Limb (tissue), 2 donors: ENCODE measurements at regions not wholly inside any gene's neighbourhood (a gene's known extent, or its start where the extent isn't known, plus 50 kb on each side); places are given as distances from the start of the nearest gene placed in this dataset.
"Not testable (repeated sequence)": the region's sequence is repeated elsewhere in the genome, so short reads cannot be mapped to it uniquely, and the experiment has no call there.

Source experiments
- DNase-seq, 2 donors: peaks; one replicate each; pipeline ENCODE4 v3.0.0-alpha.2; 2016; ENCODE audit errors: extremely low spot score in 2 of 2

GRCh38 chr5:100694100-100694499, 158.9 kb downstream of the FAM174A start:
- no peak for DNase-seq

GRCh38 chr5:100697970-100698369, 162.8 kb downstream of the FAM174A start:
- DNase-seq = no peak

- DNase-seq = no peak
Observed at GRCh38 chr5:100706776-100707175, 171.6 kb downstream of the FAM174A start.

- DNase-seq = no peak
Observed at GRCh38 chr5:100708645-100709171, 173.5 kb downstream of the FAM174A start.

GRCh38 chr5:100709771-100710170, 174.6 kb downstream of the FAM174A start:
- DNase-seq = no peak

- not testable (repeated sequence) for DNase-seq
Observed at GRCh38 chr5:100714780-100715179, 179.6 kb downstream of the FAM174A start.

- no peak for DNase-seq
Observed at GRCh38 chr5:100722657-100723056, 180.4 kb downstream of the ST8SIA4 start.

- DNase-seq = no peak
Observed at GRCh38 chr5:100723229-100723628, 179.9 kb downstream of the ST8SIA4 start.

- no peak for DNase-seq
Observed at GRCh38 chr5:100726116-100726515, 177.0 kb downstream of the ST8SIA4 start.

GRCh38 chr5:100731768-100732167, 171.3 kb downstream of the ST8SIA4 start:
- no peak for DNase-seq

GRCh38 chr5:100746730-100747129, 156.4 kb downstream of the ST8SIA4 start:
- no peak for DNase-seq

- DNase-seq = no peak
Observed at GRCh38 chr5:100749771-100750284, 153.3 kb downstream of the ST8SIA4 start.

- DNase-seq = no peak
Observed at GRCh38 chr5:100755435-100755834, 147.6 kb downstream of the ST8SIA4 start.
